GM18951 (cell line): ENCODE measurements at regions not wholly inside any gene's neighbourhood (a gene's known extent, or its start where the extent isn't known, plus 50 kb on each side); places are given as distances from the start of the nearest gene placed in this dataset.

Experiments used
- POLR2A ChIP-seq: IDR thresholded peaks from 4 replicates; pipeline ENCODE4 v1.6.1; 2011; ENCODE audit warnings: mild to moderate bottlenecking; ENCODE audit not compliant: insufficient read length, insufficient read depth; ENCODE audit errors: extremely low read depth
- in situ Hi-C: fragments of 300-500 bp; cut with MboI; formaldehyde crosslinking; loops from one replicate; pipeline ENCODE4 v1.12.0; 2022; ENCODE audit warnings: low sequenced_read_pairs, mixed read lengths, inconsistent platforms; ENCODE audit not compliant: unreplicated experiment

DNA sequence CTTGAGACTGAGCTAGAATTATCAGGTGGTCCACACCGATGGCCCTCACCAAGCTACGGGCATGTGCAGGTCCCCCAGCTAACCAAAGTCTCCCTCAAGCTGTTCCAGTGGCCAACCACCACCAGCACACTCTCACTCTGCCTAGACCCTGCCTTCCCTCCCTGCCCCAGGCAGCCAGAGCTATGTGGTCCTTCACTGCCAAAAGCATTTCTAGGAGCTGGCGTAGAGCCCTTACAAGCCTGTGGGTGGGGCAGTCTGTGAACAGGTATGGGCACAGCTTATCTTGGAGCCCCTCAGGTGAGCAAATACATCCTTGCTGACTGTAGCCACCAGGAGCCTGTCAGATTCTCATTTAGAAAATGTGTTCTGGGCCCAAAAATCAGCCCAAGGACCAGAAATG is 159.8 kb upstream of the PPP2R3A start:
- no peak for TF ChIP-seq POLR2A
- in situ Hi-C loops, result no loop called here

DNA sequence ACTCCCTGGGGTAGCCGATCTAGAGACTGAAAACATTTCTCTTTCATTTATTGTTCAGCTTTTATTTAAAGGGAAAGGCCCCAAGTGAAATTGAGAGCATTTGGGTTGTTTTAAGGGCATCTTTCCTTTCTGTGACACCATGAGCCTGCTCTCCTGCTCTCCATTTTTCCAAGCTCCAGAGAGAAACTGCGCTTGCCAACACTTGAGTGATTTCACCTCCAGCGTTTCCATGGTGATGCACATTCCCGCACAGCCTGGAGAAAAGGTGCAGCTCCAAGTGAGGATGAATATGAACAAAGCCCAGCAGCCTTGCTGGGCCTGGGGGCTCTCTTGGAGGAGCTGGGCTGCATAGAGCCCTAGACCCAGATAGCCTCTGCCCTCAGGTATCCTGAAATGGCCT is 159.2 kb upstream of the PPP2R3A start:
- in situ Hi-C loops, result no loop called here
- no peak for TF ChIP-seq POLR2A

DNA sequence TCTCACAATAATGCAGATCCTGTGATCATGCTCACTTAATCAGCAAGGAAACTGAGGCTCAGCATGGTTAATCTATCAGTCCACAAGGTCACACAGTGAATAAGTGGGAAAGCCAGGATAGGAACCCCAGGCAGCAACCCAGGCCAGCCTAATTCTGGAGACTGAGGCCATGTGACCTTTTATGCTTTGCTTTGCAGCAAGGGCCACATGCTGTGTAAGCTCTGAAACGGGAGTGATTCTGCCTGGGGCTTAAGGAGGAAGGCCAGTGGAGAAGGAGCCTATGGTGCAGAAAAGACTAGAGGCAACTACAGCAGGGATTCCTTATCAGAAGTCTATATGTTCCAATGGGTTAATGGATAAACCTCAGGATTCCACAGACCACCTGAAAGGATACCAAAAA is 157.6 kb upstream of the PPP2R3A start:
- in situ Hi-C loops, result no loop called here
- no peak for TF ChIP-seq POLR2A

DNA sequence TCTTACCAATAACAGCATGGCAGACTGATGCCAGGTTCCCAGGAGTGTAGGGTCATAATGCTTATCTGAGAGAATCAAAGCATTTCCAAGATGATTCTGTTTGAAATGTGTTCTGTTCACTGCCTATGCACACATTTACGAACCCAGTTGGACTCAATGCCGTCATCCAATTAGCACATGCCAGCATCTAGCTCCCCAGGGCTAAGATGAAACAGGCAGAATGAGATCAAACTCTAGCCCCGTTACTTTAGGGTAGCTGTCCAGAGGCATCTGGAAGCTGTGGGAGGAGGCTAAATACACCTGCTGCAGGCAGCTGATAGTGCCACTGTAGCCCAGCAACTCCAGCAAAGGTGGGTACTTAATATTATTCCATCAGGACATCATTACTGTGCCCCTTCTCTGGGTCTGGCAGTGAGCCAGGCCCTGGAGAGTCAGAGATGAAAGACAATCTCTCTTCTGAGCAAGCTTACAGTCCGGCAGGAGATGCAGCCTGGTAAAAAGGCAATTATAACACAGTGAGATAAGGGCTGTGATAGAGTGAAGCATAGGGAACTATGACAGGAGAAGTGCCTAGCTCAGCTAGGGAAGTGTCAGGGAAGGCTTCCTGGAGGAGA is 156.4 kb upstream of the PPP2R3A start:
- in situ Hi-C loops, result no loop called here

DNA sequence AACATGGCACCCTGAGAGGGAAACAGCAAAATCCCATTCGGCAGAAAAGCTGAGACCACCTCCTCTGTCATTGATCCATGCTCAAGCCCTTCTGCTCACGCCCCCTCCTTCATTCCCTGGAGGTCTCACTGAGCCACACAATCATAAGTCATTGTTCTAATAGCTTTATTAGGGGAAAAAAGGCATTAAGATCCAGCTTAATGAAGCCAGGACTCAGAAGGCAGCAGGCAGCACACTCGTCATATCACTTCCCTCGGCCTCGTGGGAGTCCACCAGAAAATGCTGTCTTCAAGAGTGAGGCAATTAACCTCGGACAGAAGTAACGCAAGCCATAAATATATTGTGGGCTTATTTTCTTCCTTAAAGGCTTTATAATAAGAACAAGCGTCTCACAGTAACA is 153.9 kb upstream of the PPP2R3A start:
- in situ Hi-C loops, result no loop called here
- TF ChIP-seq POLR2A, result no peak

More for the DNA sequence above, 156.4 kb upstream of the PPP2R3A start:
- no peak for TF ChIP-seq POLR2A

DNA sequence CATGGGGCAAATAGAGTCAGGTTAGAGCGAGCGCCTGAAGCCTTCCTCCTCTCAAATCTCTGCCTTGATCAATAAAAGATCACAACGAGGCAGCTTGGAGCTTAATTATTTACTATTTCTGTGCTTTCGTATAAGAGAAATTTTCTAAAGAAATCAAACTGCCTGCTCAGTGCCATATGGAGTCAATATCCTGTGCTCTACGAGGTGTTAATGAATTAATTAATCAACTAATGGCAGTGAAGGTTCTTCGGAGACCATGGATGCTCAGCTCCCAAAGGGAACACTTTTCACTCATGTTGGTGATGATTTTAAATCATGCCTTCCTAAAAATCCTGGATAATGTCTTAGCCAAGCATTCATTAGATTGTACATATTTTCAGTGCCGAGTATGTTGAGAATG is 153.5 kb upstream of the PPP2R3A start:
- in situ Hi-C loops, result no loop called here
- TF ChIP-seq POLR2A, result no peak

DNA sequence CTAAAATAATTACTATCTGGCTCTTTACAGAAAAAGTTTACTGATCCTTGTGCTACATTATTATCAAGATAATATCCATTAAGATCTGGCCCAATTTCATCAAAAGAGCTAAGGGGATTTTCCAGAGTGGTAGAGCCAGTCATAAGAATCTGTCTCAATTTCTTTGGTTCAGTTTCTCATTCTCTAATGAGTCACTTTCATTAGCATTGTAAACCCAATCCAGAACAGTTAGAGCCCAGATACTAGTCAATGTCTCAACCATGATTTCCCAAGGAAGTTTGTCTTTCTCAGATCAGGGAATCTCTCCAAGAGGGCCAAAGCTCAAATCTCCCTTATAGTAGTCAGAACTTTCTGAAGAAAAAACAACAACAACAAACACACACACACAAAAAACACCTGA is 131.1 kb upstream of the PPP2R3A start:
- TF ChIP-seq POLR2A, result no peak
- in situ Hi-C loops, result no loop called here

DNA sequence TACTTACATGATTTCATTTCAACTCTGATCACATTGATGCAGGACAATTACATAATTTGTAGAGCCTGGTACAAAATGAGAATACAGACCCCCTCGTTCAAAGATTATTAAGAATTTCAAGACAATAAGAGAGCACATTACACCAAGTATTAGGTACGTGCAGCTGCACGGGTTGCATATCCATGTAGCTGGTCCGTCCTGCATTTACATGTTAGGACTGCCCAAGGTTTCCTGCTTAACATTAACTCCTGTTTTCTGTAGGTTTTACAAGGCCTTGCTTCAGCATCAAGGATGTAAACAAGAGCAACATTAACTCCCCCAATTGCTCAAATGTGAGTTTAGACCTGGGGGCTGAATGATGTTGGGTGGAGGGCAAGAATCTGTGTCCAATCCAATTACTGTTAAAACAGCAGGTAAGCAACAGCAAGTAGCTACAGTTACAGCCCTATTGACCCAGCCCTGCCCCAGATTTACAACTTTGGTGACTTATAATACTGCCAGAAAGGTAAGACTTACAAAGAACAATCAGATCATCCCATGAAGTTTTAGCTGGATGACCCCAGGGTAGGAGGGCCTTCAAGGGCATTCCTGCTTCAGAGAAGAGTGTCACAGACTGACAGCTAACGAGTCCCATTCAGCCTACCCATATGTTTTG is 127.4 kb upstream of the PPP2R3A start:
- in situ Hi-C loops, result no loop called here
- TF ChIP-seq POLR2A, result no peak

DNA sequence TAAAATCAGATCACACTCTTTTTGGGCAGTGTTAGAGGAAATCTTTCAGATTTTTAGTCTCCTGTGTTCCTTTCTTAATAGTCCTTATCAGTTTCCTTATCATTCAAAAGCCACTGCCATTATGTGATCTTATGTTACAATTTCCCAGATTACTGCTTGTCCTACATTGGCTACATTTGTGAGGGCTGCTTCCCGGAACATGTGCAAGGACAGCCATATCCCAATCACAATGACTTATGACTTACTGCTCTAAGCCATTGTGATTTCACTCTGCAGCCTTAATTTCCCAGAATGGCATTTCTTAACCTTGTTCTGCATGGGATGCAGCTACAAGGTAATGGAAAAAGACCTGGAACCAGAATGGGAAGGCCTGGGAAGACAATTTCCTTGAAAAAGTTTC is 125.1 kb upstream of the PPP2R3A start:
- in situ Hi-C loops, result no loop called here

DNA sequence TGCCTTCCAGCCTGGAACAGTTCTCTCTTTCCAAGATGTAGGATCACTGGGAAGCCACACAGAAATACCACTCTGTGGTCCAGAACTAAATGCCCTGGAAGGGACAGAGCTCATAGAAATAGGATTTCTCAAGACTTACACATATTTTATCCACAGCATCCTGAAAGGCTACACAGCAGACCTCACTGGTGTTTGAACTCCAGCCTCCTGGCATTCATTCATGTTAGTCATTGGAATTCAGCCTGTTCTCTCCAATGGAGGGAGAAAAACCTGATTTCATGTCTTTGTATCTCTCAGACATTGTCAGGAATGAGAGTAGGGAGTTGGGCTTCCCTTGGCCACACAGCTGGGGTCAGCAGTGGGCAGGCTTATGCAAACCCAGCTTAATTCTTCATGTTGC is 121.1 kb upstream of the PPP2R3A start:
- TF ChIP-seq POLR2A, result no peak
- in situ Hi-C loops, result no loop called here

More for the DNA sequence above, 125.1 kb upstream of the PPP2R3A start:
- TF ChIP-seq POLR2A, result no peak

DNA sequence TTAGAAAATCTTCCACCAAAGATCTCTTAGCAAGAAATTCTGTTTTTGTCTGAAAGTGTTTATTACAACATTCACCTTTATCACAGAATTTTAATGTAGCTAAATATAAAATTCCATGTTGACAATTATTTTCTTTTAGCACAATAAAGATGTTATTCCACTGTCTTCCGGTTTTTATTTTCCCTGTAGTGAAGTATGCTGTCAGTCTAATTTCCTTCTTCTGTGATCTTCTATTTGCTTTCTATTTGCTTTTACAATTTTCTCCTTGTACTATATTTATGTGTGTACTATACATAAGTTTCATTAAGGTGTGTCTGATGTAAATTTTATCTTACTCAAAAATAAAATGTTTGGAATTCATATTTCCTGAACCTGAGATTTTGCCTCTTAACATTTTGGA is 117.5 kb upstream of the PPP2R3A start:
- no peak for TF ChIP-seq POLR2A
- in situ Hi-C loops, result no loop called here

DNA sequence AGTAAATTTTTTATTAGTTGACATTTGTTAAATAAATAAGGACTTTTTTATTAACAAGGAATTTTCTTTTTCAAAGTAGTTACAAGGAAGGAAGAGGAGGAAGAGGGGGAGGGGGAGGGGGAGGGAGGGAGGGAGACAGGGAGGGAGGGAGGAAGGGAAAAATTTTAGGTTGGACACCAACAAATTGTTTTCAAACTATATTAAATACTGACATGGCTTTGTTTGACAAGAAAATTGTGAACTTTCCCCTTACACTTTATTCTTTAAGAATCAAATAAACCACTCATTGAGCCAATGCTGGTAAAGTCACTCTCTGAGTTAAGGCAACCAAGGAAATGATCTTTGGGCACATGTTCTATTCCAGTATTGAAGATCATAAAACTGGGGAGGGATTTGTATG is 115.7 kb upstream of the PPP2R3A start:
- in situ Hi-C loops, result no loop called here

DNA sequence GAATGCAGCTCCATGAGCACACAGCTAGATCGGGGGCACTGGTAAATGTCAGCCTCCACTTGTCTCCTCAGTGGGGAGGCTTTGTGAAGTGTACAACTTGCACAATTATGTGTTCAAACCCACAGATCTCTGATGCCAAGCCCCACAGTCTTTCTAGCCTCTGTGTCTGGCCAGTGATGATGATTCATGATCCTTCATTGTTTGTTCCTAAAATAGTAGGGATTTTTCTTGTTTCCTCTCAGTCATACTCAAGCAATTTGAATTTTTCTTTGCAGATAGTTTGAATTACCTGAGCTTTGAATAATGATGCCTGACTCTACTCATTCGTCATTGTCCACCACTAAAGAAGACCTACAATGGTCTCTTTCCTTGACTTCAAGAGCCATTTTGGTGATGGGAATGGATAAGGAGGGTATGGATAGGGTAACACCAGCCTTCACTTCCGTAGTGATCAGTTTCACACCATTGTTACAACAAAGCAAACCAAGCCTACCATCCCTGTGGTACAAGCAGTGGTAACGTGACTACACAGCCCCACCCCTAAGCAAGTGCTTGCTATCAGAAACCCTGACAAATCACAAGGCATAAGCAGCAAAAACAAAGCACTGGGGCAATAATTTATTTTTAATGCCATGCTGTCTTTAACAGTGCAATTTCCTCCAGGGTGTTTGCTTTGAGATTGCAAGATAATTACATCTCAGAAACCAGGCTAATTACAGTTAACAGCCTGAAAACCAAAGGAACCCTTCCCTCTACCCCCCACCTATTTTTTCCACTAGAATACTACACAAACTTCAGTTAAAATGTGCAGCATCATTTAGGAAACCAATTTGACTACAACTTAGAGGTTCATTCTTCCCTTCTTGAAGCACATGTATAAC is 114.1 kb upstream of the PPP2R3A start:
- in situ Hi-C loops, result no loop called here
- TF ChIP-seq POLR2A, result no peak

More for the DNA sequence above, 115.7 kb upstream of the PPP2R3A start:
- TF ChIP-seq POLR2A, result no peak
